Activated T-cell treated with anti-CD3 and anti-CD28 coated beads, Interleukin-2, amount 50 U/mL, for 72 hours (primary cell): ENCODE measurements at regions not wholly inside any gene's neighbourhood (a gene's known extent, or its start where the extent isn't known, plus 50 kb on each side); places are given as distances from the start of the nearest gene placed in this dataset.
"Not testable (repeated sequence)": the region's sequence is repeated elsewhere in the genome, so short reads cannot be mapped to it uniquely, and the experiment has no call there.

Experiments used
- ATAC-seq, 2 donors: fragments of 150-1000 bp; cut with Tn5 transposase; replicated peaks in 1 of 2; 2 replicates each; pipeline ENCODE4 v1.10.0; 2021; ENCODE audit warnings: moderate library complexity in 2 of 2, mild to moderate bottlenecking in 1 of 2
- DNase-seq, 2 donors: peaks; one replicate each; pipeline ENCODE4 v3.0.0; 2021 to 2022; ENCODE audit warnings: mixed read lengths in 1 of 2
- H3K27ac Mint-ChIP-seq: one replicate; pipeline ENCODE4 v1.8.0; 2022; ENCODE audit warnings: mild to moderate bottlenecking, moderate library complexity, mixed read lengths
- H3K27me3 Mint-ChIP-seq: one replicate; pipeline ENCODE4 v1.8.0; 2022; ENCODE audit warnings: low read depth, mixed read lengths
- H3K36me3 Mint-ChIP-seq, 2 donors: one replicate each; pipeline ENCODE4 v1.8.0; 2022; ENCODE audit warnings: mixed read lengths in 2 of 2, mild to moderate bottlenecking in 1 of 2; ENCODE audit not compliant: insufficient read depth in 2 of 2
- H3K4me1 Mint-ChIP-seq: one replicate; pipeline ENCODE4 v1.8.0; 2022; ENCODE audit warnings: low read depth, mixed read lengths
- H3K4me3 Mint-ChIP-seq, 2 donors: one replicate each; pipeline ENCODE4 v1.8.0; 2022; ENCODE audit warnings: mild to moderate bottlenecking in 2 of 2, mixed read lengths in 2 of 2, moderate library complexity in 2 of 2
- H3K9me3 Mint-ChIP-seq, 2 donors: one replicate each; pipeline ENCODE4 v1.8.0; 2022; ENCODE audit warnings: mixed read lengths in 2 of 2

DNA sequence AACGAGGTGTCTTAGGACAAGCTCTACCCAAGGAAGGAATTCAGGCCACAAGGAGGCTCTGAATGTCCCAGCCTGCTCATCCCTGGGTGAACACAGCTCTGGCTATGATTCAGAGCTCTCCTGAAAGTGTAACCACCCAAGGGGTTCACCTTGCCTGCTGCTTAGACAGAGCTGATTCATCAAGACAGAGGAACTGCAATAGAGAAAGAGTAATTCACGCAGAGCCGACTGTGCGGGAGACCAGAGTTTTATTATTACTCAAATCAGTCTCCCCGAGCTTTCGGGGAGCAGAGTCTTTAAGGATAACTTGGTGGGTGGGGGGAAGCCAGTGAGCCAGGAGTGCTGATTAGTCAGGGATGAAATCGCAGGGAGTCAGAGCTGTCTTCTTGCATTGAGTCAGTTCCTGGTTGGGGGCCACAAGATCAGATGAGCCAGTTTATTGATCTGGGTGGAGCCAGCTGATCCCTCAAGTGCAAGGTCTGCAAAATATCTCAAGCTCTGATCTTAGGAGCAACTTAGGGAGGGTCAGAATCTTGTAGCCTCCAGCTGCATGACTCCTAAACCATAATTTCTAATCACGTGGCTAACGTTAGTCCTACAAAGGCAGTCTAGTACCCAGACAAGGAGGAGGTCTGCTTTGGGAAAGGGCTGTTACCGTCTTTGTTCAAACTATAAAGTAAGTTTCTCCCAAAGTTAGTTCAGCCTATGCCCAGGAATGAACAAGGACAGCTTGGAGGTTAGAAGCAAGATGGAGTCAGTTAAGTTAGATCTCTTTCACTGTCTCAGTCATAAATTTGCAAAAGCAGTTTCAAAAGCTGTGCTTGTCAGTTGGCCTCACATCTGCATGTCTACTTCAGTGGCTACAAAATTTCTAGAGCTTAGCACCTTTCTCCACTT, 123.4 kb upstream of the DAPK1 start:
- peak; percentile 71 to 79 for DNase-seq
- Mint-ChIP-seq H3K4me3 (peak overlapping the region; percentile 69 to 85), H3K4me1 (peaks cover 10% of the 10 kb centered on the region), H3K27me3 (peaks cover 58% of the 10 kb centered on the region), H3K27ac (peak overlapping the region; percentile 90)
- not testable (repeated sequence) for H3K36me3 Mint-ChIP-seq, H3K9me3 Mint-ChIP-seq
- ATAC-seq = peak; percentile 99

DNA sequence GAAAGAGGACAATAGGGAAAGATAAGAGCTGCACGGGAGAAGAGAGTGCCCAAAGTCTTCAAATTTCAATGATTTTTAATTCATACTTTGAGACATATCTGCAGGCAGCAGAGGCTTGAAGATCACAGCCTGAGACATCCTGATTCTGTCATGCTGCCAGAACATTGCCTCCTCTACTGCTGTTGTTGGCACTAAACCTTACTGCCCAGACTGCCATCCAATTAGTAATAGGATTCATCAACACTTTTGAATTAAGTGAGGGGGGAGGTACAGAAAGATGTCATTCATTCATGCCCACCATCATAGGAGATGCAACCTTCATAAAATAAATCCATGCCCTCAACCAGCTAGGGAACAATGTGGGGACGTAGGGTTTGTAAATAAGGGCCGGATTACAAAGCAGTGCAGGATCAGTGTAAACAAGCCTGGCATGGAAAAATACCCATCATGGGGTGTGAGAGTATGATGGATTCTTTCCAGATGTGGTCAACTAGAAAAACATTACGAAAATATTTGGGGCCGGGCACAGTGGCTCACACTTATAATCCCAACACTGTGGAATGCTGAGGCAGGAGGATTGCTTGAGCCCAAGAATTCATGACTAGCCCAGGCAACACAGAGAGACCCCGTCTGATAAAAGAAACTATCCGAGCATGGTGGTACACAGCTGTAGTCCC, 122.1 kb upstream of the DAPK1 start:
- Mint-ChIP-seq H3K27me3 (peaks cover 51% of the 10 kb centered on the region), H3K27ac (no peak overlapping the region), H3K9me3 (no peaks in the 10 kb centered on the region), H3K4me1 (peaks cover 10% of the 10 kb centered on the region), H3K36me3 (peaks cover 0 to 2% of the 10 kb centered on the region in 2 donors), H3K4me3 (no peak overlapping the region)
- ATAC-seq = no peak
- DNase-seq = no peak

DNA sequence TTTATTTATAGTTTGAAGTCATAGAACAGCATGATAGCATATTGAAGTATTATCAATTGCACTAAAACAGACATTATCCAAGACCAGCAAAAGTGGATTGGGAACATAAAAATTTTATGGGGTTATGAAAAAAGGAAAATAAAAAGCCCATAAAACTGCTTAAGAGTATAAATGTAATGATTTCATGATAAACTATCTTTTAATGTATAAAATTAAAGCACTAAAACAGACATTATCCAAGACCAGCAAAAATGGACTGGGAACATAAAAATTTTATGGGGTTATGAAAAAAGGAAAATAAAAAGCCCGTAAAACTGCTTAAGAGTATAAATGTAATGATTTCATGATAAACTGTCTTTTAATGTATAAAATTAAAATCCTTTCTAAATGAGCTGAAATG, 119.0 kb upstream of the DAPK1 start:
- no peak for ATAC-seq
- Mint-ChIP-seq H3K4me3 (no peak overlapping the region), H3K27me3 (peaks cover 34% of the 10 kb centered on the region), H3K36me3 (peaks cover 0 to 2% of the 10 kb centered on the region in 2 donors), H3K27ac (no peak overlapping the region), H3K9me3 (no peaks in the 10 kb centered on the region), H3K4me1 (peaks cover 9% of the 10 kb centered on the region)
- no peak for DNase-seq

DNA sequence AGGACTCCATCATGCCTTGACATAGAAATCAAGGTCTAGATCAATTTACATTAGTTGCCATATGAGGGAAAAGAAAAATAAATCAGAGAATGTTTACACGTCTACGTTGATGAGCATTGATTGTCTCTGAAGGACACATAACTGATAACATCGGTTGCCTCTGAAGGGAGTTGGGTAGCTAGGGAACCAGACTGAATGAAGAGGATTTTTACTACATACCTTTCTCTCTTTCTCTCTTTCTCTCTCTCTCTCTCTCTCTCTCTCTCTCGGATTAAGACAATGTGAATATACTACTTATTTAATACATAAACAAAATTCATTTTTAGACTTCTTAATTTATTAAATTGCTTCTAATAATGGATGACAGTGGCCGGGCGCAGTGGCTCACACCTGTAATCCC, 118.4 kb upstream of the DAPK1 start:
- Mint-ChIP-seq H3K27ac (no peak overlapping the region), H3K9me3 (no peaks in the 10 kb centered on the region), H3K4me3 (no peak overlapping the region), H3K36me3 (no peaks in the 10 kb centered on the region), H3K27me3 (peaks cover 28% of the 10 kb centered on the region), H3K4me1 (peaks cover 2% of the 10 kb centered on the region)
- DNase-seq (no peak), ATAC-seq (no peak)

DNA sequence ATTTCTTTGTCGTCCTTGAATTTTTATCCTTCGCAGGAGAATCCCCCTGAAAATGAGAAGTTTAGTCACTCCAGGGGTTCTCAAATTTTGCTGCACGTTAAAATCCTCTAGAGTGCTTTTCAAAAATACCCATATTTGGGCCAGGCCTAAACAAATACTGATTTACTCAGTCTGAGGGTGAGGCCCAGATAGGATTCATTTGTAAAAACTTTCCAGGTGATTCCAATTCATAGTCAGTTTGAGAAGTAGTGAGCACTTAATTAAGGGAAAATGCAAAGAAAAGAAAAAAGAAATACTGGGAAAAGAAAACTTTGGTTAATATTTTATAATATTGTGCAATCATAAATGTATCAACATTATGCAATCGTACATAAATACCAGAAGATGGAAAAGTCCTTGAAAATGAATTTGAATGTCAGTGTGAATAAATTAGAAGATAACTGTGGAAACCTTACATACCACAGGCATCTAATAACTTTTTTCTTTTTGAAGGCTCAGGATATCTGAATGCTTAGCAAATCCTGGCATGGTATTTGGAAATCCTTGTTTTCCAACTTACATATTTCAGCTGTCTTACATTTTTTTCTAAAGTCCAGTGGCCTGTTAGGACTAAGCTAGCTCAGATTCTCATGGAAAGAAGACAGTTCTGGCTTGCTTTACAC, 116.5 kb upstream of the DAPK1 start:
- no peak for ATAC-seq
- no peak overlapping the region for H3K27ac Mint-ChIP-seq

DNA sequence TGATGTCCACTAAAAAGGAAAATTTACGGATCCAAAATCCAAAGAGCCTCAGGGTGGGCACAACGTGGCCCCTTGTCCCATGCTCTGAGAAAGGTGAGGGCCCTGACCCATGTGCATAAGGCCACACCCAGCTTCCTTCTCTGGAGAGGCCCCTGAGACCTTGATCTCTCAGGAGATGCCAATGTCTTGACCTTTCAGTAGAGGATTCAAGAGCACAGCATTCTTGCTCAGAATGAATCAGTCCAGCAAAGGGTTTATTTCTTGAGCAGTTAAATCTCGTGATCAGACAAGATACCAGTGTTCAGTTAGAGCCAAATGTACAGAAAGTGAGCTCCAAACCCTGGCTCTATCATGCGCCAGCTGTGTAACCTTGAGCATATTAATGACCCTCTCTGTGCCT, 115.9 kb upstream of the DAPK1 start:
- Mint-ChIP-seq H3K4me3 (no peak overlapping the region), H3K4me1 (no peaks in the 10 kb centered on the region), H3K27ac (no peak overlapping the region), H3K9me3 (peaks cover 0 to 3% of the 10 kb centered on the region in 2 donors), H3K27me3 (peaks cover 13% of the 10 kb centered on the region), H3K36me3 (no peaks in the 10 kb centered on the region)
- no peak for DNase-seq
- no peak for ATAC-seq

More for the DNA sequence above, 116.5 kb upstream of the DAPK1 start:
- Mint-ChIP-seq H3K4me3 (no peak overlapping the region), H3K27me3 (peaks cover 19% of the 10 kb centered on the region), H3K36me3 (no peaks in the 10 kb centered on the region), H3K9me3 (peaks cover 0 to 3% of the 10 kb centered on the region in 2 donors), H3K4me1 (no peaks in the 10 kb centered on the region)
- no peak for DNase-seq

DNA sequence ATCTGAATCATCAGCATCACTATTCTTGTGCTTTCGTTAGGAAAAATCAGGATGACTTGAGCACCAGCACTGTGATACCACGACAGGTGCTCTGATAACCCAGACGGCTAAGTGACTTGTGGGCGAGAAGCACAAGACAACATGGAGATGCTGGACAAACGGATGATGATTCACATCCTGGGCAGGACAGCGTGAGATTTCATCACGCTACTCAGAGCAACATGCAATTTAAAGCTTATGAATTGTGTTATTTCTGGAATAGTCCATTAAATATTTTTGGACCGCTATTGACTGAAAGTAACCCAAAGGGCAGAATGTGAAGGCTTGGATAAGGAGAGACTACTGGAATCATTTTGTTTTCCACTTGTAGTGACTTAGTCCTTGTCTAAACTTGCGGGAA, 114.8 kb upstream of the DAPK1 start:
- no peak overlapping the region for H3K4me3 Mint-ChIP-seq
- peaks cover 7% of the 10 kb centered on the region for H3K27me3 Mint-ChIP-seq
- peaks cover 0 to 3% of the 10 kb centered on the region in 2 donors for H3K9me3 Mint-ChIP-seq
- no peaks in the 10 kb centered on the region for H3K4me1 Mint-ChIP-seq
- H3K36me3 Mint-ChIP-seq = no peaks in the 10 kb centered on the region
- H3K27ac Mint-ChIP-seq = no peak overlapping the region
- DNase-seq (no peak), ATAC-seq (no peak)

DNA sequence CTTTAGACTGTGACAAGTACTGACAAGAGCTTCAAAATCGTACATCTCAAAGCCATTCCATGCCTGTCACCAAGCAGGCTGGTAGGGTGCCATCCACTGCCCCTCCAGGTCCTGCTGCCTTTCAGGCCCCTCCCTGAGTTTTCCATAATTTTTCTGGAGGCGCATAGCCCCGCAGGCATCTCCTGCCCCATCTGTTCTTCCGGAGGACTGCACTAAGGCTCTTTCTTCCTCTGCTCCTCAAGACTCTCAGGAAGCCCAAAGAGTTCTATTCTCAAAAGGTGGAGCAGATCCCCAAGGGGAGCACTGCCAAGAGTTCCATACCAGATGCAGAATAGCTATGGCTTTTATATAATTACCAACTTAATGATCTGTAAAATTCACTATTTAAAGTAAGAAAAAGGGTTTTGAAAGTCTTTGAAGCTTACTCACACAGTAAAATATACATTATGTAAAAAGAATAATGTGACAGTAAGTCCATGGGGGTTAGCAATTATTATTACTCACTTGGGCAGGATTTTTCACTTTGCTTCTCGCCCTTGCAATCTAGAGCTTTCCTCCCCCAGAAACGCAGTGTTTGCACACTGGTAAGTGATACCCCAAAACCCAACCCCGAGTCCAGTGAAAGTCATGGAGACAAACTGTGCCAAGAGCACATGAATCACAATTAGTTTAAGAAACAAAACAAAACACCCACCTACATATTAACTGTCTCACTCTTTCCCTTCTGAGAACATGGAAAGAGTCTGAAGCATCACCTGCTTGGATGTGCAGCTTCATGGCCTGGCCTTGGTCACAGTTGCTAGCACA, 114.1 kb upstream of the DAPK1 start:
- no peaks in the 10 kb centered on the region for H3K36me3 Mint-ChIP-seq
- H3K4me1 Mint-ChIP-seq = no peaks in the 10 kb centered on the region
- peaks cover 0 to 3% of the 10 kb centered on the region in 2 donors for H3K9me3 Mint-ChIP-seq
- H3K4me3 Mint-ChIP-seq = no peak overlapping the region
- H3K27ac Mint-ChIP-seq = no peak overlapping the region
- ATAC-seq = no peak
- H3K27me3 Mint-ChIP-seq = peaks cover 7% of the 10 kb centered on the region
- DNase-seq = no peak

DNA sequence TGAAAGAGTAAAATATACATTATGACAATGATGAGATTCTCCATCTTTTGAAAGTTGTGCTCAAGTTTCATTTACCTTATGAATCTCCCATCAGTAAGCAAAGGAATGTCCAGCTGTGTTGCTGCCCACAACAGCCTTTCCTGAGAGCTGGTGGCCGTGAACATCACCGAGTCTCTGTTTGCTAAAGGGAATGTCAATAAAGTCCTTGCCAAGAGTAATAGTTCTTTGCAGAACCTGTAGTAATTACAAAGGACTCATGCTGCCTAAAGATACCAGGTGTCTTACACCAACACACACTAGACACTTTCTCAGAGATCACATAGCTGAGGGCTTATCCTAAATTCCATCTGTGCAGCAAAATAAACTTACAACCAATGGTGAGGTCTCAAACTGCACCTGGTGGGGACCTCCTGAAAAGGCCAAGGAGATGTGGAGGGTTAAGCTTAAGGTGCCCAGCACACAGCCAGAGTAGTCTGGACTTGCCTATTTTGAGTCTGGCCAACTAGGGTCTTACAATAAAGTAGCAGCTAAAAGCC, 111.1 kb upstream of the DAPK1 start:
- Mint-ChIP-seq H3K36me3 (no peaks in the 10 kb centered on the region), H3K27me3 (peaks cover 13% of the 10 kb centered on the region), H3K4me1 (no peaks in the 10 kb centered on the region), H3K9me3 (peaks cover 0 to 3% of the 10 kb centered on the region in 2 donors), H3K27ac (no peak overlapping the region), H3K4me3 (no peak overlapping the region)
- DNase-seq (no peak), ATAC-seq (no peak)

DNA sequence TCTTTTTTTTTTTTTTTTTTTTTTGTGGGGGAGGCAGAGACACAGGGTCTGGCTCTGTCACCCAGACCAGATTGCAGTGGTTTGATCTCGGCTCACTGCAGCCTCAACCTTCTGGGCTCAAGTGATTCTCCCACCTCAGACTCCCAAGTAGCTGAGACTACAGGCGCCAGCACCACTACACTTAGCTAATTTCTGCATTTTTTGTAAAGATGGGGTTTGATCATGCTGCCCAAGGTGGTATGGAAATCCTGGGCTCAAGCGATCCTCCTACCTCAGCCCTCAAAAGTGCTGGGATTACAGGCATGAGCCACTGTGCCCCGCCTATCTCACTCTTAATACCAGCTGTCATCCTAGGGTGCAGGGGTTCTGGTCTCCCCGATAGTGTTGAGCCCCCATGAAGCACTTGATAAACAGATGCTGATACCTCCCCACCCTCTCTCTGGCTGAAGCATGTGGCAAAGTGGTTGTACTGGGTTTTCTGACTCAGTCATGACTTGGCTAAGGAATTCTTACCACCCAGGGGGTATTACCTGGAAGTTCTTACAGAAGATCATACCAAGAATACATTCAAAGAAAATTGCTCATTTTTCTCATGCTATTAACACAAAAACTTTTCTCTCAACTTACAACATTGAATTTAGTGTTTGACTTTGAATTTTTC, 110.2 kb upstream of the DAPK1 start:
- H3K36me3 Mint-ChIP-seq = no peaks in the 10 kb centered on the region
- ATAC-seq = no peak
- no peak overlapping the region for H3K4me3 Mint-ChIP-seq
- H3K27ac Mint-ChIP-seq = no peak overlapping the region
- no peak for DNase-seq
- peaks cover 21% of the 10 kb centered on the region for H3K27me3 Mint-ChIP-seq
- H3K4me1 Mint-ChIP-seq = no peaks in the 10 kb centered on the region
- H3K9me3 Mint-ChIP-seq = peaks cover 0 to 3% of the 10 kb centered on the region in 2 donors

DNA sequence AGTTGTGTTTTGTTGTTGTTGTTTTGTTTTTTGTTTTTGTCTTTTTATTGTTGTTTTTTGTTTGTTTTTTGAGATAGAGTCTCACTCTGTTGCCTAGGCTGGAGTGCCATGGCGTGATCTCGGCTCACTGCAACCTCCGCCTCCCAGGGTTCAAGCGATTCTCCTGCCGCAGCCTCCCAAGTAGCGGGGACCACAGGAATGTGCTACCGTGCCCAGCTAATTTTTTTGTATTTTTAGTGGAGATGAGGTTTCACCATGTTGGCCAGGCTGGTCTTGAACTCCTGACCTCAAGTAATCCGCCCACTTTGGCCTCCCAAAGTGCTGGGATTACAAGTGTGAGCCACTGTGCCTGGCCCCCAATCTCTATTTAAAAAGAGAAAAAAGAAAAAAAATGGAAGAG, 109.0 kb upstream of the DAPK1 start:
- peaks cover 31% of the 10 kb centered on the region for H3K27me3 Mint-ChIP-seq
- DNase-seq, H3K36me3 Mint-ChIP-seq, H3K9me3 Mint-ChIP-seq, H3K27ac Mint-ChIP-seq, H3K4me3 Mint-ChIP-seq, ATAC-seq, H3K4me1 Mint-ChIP-seq: not testable (repeated sequence)

DNA sequence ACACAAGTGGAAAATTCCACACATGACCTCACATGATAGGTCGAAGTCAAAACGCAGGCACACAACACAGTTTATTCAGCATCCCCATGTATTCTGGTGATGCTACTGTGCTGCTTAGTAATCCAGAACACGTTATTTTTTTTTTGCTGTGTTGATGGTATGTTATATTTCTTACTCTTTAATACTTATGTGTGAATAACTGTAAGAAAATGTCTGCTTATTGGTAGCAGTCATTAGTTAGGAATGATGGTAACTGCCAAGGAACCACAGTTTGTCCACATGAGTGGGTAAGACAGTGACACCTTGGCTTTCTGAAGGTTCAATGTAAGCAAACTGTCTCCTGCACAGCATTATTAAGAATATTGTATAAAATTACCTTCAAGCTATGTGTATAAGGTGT, 107.7 kb upstream of the DAPK1 start:
- no peak for ATAC-seq
- Mint-ChIP-seq H3K36me3 (peaks cover 0 to under 1% of the 10 kb centered on the region in 2 donors), H3K27ac (no peak overlapping the region), H3K4me3 (no peak overlapping the region), H3K27me3 (peaks cover 31% of the 10 kb centered on the region), H3K9me3 (peaks cover 0 to 5% of the 10 kb centered on the region in 2 donors), H3K4me1 (no peaks in the 10 kb centered on the region)
- no peak for DNase-seq
